CD4-positive, alpha-beta T cell treated with Interleukin-6 for 4 hours (primary cell): ENCODE measurements at regions not wholly inside any gene's neighbourhood (a gene's known extent, or its start where the extent isn't known, plus 50 kb on each side); places are given as distances from the start of the nearest gene placed in this dataset.
A peak's percentile ranks its signal among the peaks of the same experiment; 100 is the strongest.
"Not testable (repeated sequence)": the region's sequence is repeated elsewhere in the genome, so short reads cannot be mapped to it uniquely, and the experiment has no call there.

Source experiments
- DNase-seq: peaks from one replicate; pipeline ENCODE4 v3.0.0-alpha.2; 2020; ENCODE audit warnings: mixed read lengths

DNA sequence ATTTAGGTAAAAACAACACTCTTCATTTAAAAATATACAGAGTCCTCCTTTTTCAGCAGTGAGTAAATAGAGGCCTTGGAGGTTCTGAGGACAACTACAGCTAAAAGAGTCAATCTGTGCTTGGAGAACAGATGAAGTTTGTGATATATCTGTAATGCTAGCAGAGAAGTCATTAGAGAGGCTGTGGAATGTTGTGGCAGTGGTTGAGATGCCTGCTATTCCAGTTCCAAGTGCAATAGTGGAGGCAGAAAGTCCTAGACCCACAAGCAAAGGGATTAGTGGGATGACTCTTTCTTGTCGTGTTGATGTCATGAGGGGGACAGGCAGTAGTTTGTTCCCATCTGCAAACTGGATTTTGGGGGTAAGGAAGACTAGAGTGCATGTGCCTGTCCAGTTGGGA, 62.1 kb upstream of the EZR start:
- DNase-seq: not testable (repeated sequence)

DNA sequence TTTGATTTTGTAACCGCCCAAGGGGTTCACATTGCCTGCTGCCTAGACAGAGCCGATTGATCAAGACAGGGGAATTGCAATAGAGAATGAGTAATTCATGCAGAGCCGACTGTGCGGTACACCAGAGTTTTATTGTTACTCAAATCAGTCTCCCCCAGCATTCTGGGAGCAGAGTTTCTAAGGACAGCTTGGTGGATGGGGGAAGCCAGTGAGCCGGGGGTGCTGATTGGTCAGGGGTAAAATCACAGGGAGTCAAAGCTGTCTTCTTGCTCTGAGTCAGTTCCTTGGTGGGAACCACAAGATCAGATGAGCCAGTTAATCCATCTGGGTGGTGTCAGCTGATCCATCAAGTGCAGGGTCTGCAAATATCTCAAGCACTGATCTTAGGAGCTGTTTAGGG, 60.0 kb upstream of the EZR start:
- DNase-seq: peak; percentile 8

DNA sequence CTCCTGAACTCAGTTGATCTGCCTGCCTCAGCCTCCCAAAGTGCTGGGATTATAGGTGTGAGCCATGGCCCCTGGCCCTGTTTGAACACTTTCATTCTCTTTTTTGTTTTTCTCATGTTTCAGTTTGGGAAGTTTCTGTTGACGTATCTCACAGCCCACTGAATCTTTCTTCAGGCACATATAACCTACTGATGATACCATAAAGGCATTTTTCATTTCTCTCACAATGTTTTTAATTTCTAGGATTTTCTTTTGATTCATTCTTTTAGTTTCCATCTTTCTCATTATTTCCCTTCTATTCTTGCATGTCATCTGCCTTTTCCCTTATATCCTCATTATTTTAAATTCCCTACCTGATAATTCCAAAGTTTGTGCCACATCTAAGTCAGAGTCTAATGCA, 58.5 kb upstream of the EZR start:
- no peak for DNase-seq

DNA sequence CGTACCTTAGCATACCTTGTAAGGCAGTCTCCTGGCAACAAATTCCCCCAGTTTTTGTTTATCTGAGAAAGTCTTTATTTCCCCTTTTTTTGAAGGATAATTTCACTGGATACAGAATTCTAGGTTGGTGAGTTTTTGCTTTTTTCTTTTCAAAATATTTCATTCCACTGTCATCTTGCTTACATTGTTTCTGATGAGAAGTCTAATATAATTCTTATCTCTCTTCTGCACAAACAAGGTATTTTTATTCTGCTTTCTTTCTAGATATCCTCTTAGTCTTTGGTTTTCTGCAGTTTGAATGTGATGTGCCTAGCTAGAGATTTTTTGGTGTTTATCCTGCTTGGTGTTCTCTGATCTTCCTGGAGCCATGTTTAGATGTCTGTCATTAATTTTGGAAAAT, 57.7 kb upstream of the EZR start:
- no peak for DNase-seq

DNA sequence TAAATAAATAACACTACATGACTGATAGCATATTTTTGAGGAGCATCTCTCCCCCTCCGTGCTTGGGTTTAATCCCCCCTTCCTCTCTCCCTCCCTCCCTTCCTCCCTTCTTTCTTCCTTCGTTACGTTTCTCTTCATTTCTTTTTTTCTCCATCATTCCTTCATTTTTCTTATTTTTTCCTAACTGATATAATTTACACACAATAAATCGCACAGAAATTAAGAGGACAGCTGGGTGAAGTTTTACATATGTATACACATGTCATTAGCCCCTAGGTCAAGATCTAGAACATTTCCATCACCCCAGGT, 51.4 kb upstream of the EZR start:
- no peak for DNase-seq

DNA sequence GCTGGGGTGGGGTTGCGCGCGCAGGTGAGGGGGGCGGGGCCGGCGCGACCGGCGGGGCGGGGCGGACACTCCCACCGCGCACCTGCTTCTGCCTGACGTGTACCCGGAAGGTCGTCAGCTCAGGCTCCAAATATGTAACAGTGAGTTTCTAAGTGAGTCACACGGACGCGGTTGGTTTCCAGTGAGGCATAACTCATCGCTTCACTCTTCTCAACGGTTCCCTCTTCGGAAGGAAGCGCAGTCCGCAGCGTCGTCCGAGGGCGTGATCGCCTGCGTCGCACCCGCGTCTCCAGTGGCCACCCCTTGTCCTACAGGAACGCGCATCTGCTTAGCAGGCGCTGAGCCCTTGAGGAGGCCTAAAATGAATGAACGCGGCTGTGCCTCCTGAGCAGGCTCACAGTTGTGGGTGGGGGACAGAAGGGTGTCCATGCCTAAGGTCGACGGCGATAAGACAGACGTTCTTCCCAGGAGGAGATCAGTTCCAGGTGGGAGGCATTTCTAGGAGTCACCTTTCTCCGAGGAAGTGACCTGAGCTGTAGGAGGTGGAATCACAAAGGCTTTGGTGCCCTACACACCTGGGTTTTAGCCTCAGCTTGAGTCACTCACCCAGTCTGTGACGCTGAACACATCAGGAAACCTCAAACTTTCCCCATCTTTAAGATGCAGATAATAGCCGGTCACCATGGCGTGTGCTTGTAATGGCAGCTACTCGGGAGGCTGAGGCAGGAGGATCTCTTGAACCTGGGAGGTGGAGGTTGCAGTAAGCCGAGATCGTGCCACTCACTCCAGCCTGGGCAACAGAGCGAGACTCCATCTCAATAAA, 50.9 kb upstream of the EZR start:
- peak; percentile 60 for DNase-seq

DNA sequence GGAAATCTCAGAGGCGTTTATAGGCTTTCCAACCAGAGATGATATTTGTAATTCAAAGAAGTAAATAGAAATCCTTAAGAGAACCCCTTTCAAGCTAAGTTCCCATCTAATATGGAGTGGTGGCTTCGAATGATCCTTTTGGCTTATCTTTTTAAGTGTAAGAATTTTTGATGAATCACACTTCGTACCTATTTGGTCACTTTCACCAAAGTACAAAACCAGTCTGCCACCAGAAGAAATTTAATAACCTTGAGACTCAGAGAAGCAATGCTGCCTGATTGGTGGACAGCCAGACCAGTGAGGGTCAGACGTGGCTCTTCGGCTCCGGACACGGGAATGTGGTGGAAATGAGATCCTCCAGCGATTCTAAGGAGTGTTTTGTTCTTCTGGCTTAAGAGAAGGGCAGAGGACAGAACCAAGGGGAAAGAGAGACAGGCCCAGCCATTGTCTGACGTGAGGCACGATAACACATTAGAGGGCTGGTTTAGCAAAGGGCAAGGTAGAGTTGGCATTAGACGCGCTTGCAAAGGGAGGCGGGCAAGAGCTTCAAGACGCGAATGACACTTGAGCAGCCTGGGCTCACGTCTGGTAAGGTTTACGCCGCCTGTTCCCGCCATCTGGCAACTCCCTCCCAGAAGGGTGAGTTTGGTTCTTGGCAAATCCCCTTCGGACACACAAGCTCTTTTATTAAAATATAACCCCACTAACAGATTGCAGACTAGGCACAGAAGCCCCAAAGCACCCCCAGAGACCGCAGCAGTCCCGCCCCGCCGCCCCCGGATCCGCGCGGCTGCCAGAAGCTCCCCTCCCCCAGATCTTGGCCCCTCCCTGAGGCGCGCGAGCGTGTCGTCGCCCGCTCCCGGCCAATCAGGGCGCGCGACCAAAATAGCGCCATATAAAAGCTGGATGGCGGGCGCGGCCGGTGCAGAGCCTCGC, 50.0 kb upstream of the EZR start:
- DNase-seq: peak; percentile 96
